ENCODE measurements at regions not wholly inside any gene's neighbourhood (a gene's known extent, or its start where the extent isn't known, plus 50 kb on each side); places are given as distances from the start of the nearest gene placed in this dataset.

DNA sequence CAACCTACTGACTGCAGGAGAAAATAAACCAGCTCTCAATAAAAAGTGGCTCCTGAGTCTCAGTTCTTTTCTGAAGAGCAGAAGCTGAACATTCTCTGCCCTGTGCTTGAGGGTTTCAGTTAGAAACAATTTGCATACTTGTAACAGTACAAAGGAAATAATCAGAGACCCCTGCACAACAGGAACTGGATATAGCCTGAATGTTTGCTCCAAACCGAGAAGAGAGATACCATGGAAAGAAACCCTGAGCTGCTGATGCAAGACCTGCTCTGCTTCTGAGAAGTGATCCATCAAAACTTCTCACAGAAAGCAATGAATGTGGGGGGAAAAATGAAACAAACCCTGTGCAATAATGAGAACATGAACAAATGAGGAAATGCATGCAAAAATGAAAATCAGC lies 592.9 kb downstream of the SEMA5A start:
- H3K9ac ChIP-seq (ENCODE audit: low read length), result no peak overlapping the region
- H3F3A ChIP-seq (ENCODE audit: insufficient read depth), result no peaks in the 10 kb centered on the region
- no peak overlapping the region for H3K4me3 ChIP-seq (ENCODE audit: insufficient read depth, low read length, poor library complexity, severe bottlenecking)
- H3K4me2 ChIP-seq (ENCODE audit: low read depth, low read length, poor library complexity, severe bottlenecking), result no peak overlapping the region
- TF ChIP-seq, protein P1, sequence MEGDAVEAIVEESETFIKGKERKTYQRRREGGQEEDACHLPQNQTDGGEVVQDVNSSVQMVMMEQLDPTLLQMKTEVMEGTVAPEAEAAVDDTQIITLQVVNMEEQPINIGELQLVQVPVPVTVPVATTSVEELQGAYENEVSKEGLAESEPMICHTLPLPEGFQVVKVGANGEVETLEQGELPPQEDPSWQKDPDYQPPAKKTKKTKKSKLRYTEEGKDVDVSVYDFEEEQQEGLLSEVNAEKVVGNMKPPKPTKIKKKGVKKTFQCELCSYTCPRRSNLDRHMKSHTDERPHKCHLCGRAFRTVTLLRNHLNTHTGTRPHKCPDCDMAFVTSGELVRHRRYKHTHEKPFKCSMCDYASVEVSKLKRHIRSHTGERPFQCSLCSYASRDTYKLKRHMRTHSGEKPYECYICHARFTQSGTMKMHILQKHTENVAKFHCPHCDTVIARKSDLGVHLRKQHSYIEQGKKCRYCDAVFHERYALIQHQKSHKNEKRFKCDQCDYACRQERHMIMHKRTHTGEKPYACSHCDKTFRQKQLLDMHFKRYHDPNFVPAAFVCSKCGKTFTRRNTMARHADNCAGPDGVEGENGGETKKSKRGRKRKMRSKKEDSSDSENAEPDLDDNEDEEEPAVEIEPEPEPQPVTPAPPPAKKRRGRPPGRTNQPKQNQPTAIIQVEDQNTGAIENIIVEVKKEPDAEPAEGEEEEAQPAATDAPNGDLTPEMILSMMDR (IDR thresholded peaks at IDR 0.05; ENCODE audit: insufficient read depth, low read length, poor library complexity, severe bottlenecking), result no peak
- TF ChIP-seq EZH2phosphoT487 (conservative IDR thresholded peaks at IDR 0.05; ENCODE audit: low read length), result no peak
- H2AFZ ChIP-seq (ENCODE audit: low read depth, low read length, severe bottlenecking), result no peak overlapping the region
- H3K9me2 ChIP-seq (replicated peaks; ENCODE audit: insufficient read depth, low read length), result no peaks in the 10 kb centered on the region
- H3K9me3 ChIP-seq (ENCODE audit: insufficient read depth, low read length), result no peaks in the 10 kb centered on the region
- no peak overlapping the region for H3K27ac ChIP-seq (ENCODE audit: low read depth, low read length)
- H3K36me3 ChIP-seq (ENCODE audit: low read length), result no peaks in the 10 kb centered on the region
- H3K79me2 ChIP-seq (ENCODE audit: insufficient read depth, low read length), result no peaks in the 10 kb centered on the region
- H3K27me3 ChIP-seq (ENCODE audit: low read length), result no peaks in the 10 kb centered on the region
- no peaks in the 10 kb centered on the region for H4K20me1 ChIP-seq (ENCODE audit: low read depth, low read length)

DNA sequence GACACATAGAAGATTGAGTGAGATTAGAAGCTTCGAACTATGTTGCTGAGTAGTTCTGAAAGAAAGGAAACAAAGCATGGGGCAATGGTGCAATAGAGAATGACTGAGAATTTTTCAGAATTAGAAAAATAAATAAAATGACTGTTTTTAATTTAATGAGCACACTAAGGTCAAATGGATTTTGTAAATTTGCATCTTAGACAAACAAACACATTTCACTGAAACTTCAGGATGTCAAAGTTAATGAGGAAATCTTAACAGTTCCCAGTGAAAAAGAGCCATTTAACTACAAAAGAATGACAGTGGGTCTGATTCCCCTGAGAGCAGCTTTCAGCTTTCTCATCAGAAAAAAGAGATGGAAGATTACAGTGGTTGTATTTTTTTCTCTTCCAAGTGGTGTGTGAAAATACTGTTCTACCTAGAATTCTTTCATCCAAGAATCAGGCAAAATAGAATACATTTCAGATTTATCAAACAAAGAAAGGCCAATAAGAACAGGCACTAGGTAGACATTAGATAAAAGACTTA lies 591.9 kb downstream of the SEMA5A start:
- Histone ChIP-seq H3K9me2 (replicated peaks; ENCODE audit: insufficient read depth, low read length) (no peaks in the 10 kb centered on the region), H3K9me3 (ENCODE audit: insufficient read depth, low read length) (no peaks in the 10 kb centered on the region), H3K36me3 (ENCODE audit: low read length) (no peaks in the 10 kb centered on the region), H3K4me3 (ENCODE audit: insufficient read depth, low read length, poor library complexity, severe bottlenecking) (no peak overlapping the region), H3K79me2 (ENCODE audit: insufficient read depth, low read length) (no peaks in the 10 kb centered on the region), H4K20me1 (ENCODE audit: low read depth, low read length) (no peaks in the 10 kb centered on the region), H3K27ac (ENCODE audit: low read depth, low read length) (no peak overlapping the region), H3K9ac (ENCODE audit: low read length) (no peak overlapping the region), H2AFZ (ENCODE audit: low read depth, low read length, severe bottlenecking) (no peak overlapping the region), H3F3A (ENCODE audit: insufficient read depth) (no peaks in the 10 kb centered on the region), H3K27me3 (ENCODE audit: low read length) (no peaks in the 10 kb centered on the region), H3K4me2 (ENCODE audit: low read depth, low read length, poor library complexity, severe bottlenecking) (no peak overlapping the region)
- no peak for TF ChIP-seq EZH2phosphoT487 (conservative IDR thresholded peaks at IDR 0.05; ENCODE audit: low read length)
- TF ChIP-seq, protein P1 (IDR thresholded peaks at IDR 0.05; ENCODE audit: insufficient read depth, low read length, poor library complexity, severe bottlenecking), result no peak

DNA sequence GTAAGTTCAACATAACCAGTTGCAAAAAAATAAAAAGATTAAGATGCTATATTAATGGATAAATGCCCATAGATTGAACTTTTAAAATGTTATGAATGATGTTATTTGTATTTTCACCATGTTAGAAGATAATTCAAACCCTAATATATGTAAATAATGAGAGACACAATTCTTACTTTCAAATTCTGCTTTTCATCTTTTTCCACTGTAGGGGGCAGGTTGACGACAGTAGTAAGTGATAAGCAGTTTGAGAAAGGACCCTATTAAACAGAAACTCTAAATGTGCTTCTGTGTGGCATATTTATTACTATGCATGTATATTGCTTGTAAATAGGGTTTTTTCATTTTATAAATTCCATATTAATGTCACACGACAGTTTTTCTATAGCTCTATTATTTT lies 591.1 kb downstream of the SEMA5A start:
- H3K4me3 ChIP-seq (ENCODE audit: insufficient read depth, low read length, poor library complexity, severe bottlenecking), result no peak overlapping the region
- no peaks in the 10 kb centered on the region for H3K9me2 ChIP-seq (replicated peaks; ENCODE audit: insufficient read depth, low read length)
- H3K9me3 ChIP-seq (ENCODE audit: insufficient read depth, low read length), result no peaks in the 10 kb centered on the region
- TF ChIP-seq, protein P1 (IDR thresholded peaks at IDR 0.05; ENCODE audit: insufficient read depth, low read length, poor library complexity, severe bottlenecking), result no peak
- TF ChIP-seq EZH2phosphoT487 (conservative IDR thresholded peaks at IDR 0.05; ENCODE audit: low read length), result no peak
- H3F3A ChIP-seq (ENCODE audit: insufficient read depth), result no peaks in the 10 kb centered on the region
- no peak overlapping the region for H2AFZ ChIP-seq (ENCODE audit: low read depth, low read length, severe bottlenecking)
- no peak overlapping the region for H3K9ac ChIP-seq (ENCODE audit: low read length)
- H3K4me2 ChIP-seq (ENCODE audit: low read depth, low read length, poor library complexity, severe bottlenecking), result no peak overlapping the region
- H3K27me3 ChIP-seq (ENCODE audit: low read length), result no peaks in the 10 kb centered on the region
- H3K36me3 ChIP-seq (ENCODE audit: low read length), result no peaks in the 10 kb centered on the region
- H3K79me2 ChIP-seq (ENCODE audit: insufficient read depth, low read length), result no peaks in the 10 kb centered on the region
- no peaks in the 10 kb centered on the region for H4K20me1 ChIP-seq (ENCODE audit: low read depth, low read length)
- H3K27ac ChIP-seq (ENCODE audit: low read depth, low read length), result no peak overlapping the region
